ENCODE measurements at regions not wholly inside any gene's neighbourhood (a gene's known extent, or its start where the extent isn't known, plus 50 kb on each side); places are given as distances from the start of the nearest gene placed in this dataset.
"Not testable (repeated sequence)": the region's sequence is repeated elsewhere in the genome, so short reads cannot be mapped to it uniquely, and the experiment has no call there.

DNA sequence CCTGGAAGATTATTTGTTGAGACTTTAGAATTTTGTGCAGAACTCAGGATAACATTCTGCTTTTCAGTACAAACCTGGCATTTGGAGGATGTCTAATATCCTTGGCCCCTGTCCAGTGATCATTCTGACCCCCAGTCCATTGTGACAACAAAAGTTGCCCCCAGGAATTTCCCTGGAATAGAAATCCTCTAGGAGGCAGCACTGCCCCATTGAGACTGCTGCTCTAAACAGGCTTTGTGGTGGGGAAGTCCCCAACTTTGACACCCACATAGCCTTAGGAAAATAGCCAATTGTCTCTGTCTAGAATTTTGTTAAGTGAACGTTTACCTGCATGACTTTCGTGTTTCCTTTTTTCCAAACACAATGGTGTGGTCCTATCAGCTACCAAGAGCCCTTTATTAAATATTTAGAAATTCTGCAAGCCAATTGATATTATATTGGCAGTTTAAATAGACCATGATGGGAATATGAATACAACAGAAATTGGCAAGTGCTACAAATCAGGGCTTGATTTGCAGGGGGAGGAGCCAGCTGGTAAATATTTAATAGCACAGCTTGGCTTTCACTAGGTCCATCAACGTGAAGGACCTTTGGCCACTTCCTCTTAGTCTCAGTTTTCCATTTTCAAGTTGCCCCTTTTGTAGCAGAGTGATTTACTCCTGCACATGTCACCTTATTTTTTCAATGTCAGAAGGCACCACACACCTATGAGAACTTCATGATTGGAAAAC is 451.7 kb downstream of the EFNB2 start:
- no peaks in the 10 kb centered on the region for H3K36me3 ChIP-seq (ENCODE audit: low read depth)
- H3K4me1 ChIP-seq (ENCODE audit: low read depth) = peaks cover 9% of the 10 kb centered on the region
- TF ChIP-seq, protein P1, sequence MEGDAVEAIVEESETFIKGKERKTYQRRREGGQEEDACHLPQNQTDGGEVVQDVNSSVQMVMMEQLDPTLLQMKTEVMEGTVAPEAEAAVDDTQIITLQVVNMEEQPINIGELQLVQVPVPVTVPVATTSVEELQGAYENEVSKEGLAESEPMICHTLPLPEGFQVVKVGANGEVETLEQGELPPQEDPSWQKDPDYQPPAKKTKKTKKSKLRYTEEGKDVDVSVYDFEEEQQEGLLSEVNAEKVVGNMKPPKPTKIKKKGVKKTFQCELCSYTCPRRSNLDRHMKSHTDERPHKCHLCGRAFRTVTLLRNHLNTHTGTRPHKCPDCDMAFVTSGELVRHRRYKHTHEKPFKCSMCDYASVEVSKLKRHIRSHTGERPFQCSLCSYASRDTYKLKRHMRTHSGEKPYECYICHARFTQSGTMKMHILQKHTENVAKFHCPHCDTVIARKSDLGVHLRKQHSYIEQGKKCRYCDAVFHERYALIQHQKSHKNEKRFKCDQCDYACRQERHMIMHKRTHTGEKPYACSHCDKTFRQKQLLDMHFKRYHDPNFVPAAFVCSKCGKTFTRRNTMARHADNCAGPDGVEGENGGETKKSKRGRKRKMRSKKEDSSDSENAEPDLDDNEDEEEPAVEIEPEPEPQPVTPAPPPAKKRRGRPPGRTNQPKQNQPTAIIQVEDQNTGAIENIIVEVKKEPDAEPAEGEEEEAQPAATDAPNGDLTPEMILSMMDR (IDR thresholded peaks at IDR 0.05) = no peak
- H3K9me3 ChIP-seq = peaks cover 3% of the 10 kb centered on the region
- no peak overlapping the region for H3K4me3 ChIP-seq
- ATAC-seq (peak; percentile 82), DNase-seq (peak in 1 of 3 donors; percentile 68)
- intact Hi-C loops (cut with DNase I, micrococcal nuclease) = no loop called here

GRCh38 chr13:106081221-106081620 is 454.2 kb downstream of the EFNB2 start:
- DNase-seq; intact Hi-C loops (cut with DNase I, micrococcal nuclease); H3K9me3 ChIP-seq; H3K4me1 ChIP-seq (ENCODE audit: low read depth); ATAC-seq; H3K36me3 ChIP-seq (ENCODE audit: low read depth); H3K4me3 ChIP-seq: not testable (repeated sequence)

- intact Hi-C loops (cut with DNase I, micrococcal nuclease) = no loop called here
- TF ChIP-seq, protein P1 (IDR thresholded peaks at IDR 0.05) = no peak
- DNase-seq (no peak), ATAC-seq (no peak)
- Histone ChIP-seq H3K4me1 (ENCODE audit: low read depth) (no peaks in the 10 kb centered on the region), H3K4me3 (no peak overlapping the region), H3K9me3 (peaks cover 3% of the 10 kb centered on the region), H3K36me3 (ENCODE audit: low read depth) (no peaks in the 10 kb centered on the region)
Observed at GRCh38 chr13:106078191-106078590, 457.3 kb downstream of the EFNB2 start.

DNA sequence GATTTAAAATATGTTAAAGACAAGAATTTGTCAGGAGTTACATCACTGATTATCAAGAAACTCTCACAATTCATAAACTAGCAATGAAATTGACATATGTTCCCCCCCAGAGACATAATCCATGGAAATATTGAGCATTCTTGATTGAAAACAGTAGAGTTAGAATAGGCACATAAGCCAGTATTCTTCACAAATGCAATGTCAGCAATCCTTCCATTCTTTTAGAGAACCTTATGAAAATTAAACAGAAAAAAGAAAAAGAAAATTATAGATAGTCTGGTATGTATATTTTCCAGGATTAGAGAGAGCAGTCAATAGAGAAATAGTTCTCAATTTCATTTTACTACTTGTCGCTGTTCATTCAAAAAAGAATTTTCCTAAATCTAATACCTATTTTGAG is 458.4 kb downstream of the EFNB2 start:
- Histone ChIP-seq H3K9me3 (peaks cover 3% of the 10 kb centered on the region), H3K36me3 (ENCODE audit: low read depth) (no peaks in the 10 kb centered on the region), H3K4me1 (ENCODE audit: low read depth) (no peaks in the 10 kb centered on the region), H3K4me3 (no peak overlapping the region)
- TF ChIP-seq, protein P1 (IDR thresholded peaks at IDR 0.05) = no peak
- intact Hi-C loops (cut with DNase I, micrococcal nuclease) = no loop called here
- DNase-seq (no peak), ATAC-seq (no peak)

GRCh38 chr13:106072014-106072413 is 463.4 kb downstream of the EFNB2 start:
- TF ChIP-seq, protein P1 (IDR thresholded peaks at IDR 0.05) = no peak
- no peaks in the 10 kb centered on the region for H3K36me3 ChIP-seq (ENCODE audit: low read depth)
- no peaks in the 10 kb centered on the region for H3K9me3 ChIP-seq
- ATAC-seq (no peak), DNase-seq (no peak)
- no peaks in the 10 kb centered on the region for H3K4me1 ChIP-seq (ENCODE audit: low read depth)
- H3K4me3 ChIP-seq = no peak overlapping the region
- intact Hi-C loops (cut with DNase I, micrococcal nuclease) = no loop called here

DNA sequence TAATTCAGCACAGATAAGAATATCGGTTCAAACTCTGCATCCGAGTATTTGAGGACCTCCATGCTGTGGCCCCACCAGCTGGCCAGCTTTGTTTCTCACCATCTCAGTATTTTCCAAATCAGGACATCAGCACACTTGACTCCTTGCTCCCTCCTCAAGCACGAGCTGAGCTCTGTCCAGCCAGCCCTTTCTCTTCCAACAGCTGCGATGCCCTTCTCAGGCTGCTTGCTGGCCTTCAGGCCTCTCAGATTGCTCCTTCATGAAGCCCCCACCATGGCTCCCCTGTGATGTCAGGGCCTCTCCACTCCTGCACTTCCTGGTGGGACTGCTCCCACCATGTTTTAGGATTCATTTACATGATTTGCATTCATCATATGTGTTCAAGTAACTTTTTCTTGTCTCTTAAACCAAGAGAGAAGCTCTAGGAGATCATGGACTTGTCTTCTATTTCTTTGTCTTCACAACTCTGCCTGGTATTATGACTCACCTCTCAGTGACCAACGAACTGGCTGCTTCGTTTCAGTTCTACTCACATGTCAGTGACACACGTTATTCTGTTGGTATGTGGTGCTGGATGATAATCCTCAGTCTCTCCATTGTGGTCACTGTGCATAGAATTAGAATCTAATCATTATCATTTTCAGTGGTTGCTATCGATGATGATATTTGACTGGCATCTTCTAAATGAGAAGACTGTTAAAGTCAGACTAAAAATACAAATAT is 471.7 kb downstream of the EFNB2 start:
- DNase-seq (no peak), ATAC-seq (no peak)
- H3K36me3 ChIP-seq (ENCODE audit: low read depth) = no peaks in the 10 kb centered on the region
- TF ChIP-seq, protein P1 (IDR thresholded peaks at IDR 0.05) = no peak
- no peak overlapping the region for H3K4me3 ChIP-seq
- no peaks in the 10 kb centered on the region for H3K4me1 ChIP-seq (ENCODE audit: low read depth)
- no peaks in the 10 kb centered on the region for H3K9me3 ChIP-seq
- intact Hi-C loops (cut with DNase I, micrococcal nuclease) = no loop called here
